Activated CD8-positive, alpha-beta T cell treated with anti-CD3 and anti-CD28 coated beads for 36 hours (primary cell): ENCODE measurements at regions not wholly inside any gene's neighbourhood (a gene's known extent, or its start where the extent isn't known, plus 50 kb on each side); places are given as distances from the start of the nearest gene placed in this dataset.

Experiments
- ATAC-seq: fragments of 200-7000 bp; cut with Tn5 transposase; one replicate; pipeline ENCODE4 v1.10.0; 2021; ENCODE audit warnings: mild to moderate bottlenecking, moderate library complexity
- CTCF ChIA-PET: fragments of 350-600 bp; sonication (Branson Sonifier 250); formaldehyde crosslinking; loops from one replicate; lab custom pipeline; 2021; ENCODE audit warnings: antibody characterized with exemption; lab: Charles Lee
- POLR2A ChIA-PET: fragments of 350-600 bp; sonication (Branson Sonifier 250); formaldehyde crosslinking; loops from one replicate; lab custom pipeline; 2021; ENCODE audit warnings: antibody characterized with exemption; lab: Charles Lee
- DNase-seq: peaks from one replicate; pipeline ENCODE4 v3.0.0-alpha.2; 2020
- H3K27ac Mint-ChIP-seq: one replicate; pipeline ENCODE4 v1.8.0; 2021; ENCODE audit warnings: mild to moderate bottlenecking, mixed read lengths
- H3K27me3 Mint-ChIP-seq: one replicate; pipeline ENCODE4 v1.8.0; 2021; ENCODE audit warnings: mixed read lengths
- H3K36me3 Mint-ChIP-seq: one replicate; pipeline ENCODE4 v1.8.0; 2021; ENCODE audit warnings: low read depth, mixed read lengths
- H3K4me1 Mint-ChIP-seq: one replicate; pipeline ENCODE4 v1.8.0; 2021; ENCODE audit warnings: low read depth, mixed read lengths
- H3K4me3 Mint-ChIP-seq: one replicate; pipeline ENCODE4 v1.8.0; 2021; ENCODE audit warnings: mild to moderate bottlenecking, moderate library complexity, mixed read lengths
- H3K9me3 Mint-ChIP-seq: one replicate; pipeline ENCODE4 v1.8.0; 2021; ENCODE audit warnings: mixed read lengths
- CTCF ChIP-seq: fragments of 200-600 bp; IDR thresholded peaks from one replicate; pipeline ENCODE4 v1.8.0; 2022; ENCODE audit warnings: antibody characterized with exemption, mild to moderate bottlenecking
- intact Hi-C: fragments of 100-400 bp; cut with micrococcal nuclease; formaldehyde crosslinking; loops from one replicate; pipeline ENCODE4 v1.10.0; 2022

DNA sequence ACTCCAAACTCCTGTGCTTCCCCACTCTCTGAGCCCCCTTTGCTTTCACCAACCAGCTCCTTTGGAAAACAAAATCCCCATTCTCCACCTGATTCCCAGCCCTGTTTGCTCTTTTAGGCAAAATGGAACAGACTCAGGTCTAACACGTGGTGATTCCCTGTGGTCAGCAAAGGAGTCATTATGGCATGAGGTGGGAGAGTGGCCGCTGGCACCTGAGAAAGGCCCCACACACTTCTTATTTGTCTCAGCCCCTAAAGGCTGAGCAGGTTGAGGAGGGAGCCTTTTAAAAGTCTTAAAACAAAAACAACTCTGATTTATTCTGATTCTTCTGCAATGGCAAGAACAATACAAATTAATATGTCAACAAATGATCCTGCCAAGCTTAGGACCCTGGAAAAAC is 401.2 kb downstream of the TNS1 start:
- intact Hi-C loops: no loop called here
- CTCF ChIA-PET: no interaction called here
- H3K27me3 Mint-ChIP-seq: peaks cover 2% of the 10 kb centered on the region
- POLR2A ChIA-PET: interaction anchor here (0.6 kb wide), 1 partner anchor 1180 kb away, joined by 3 read pairs; no protein-coding TSS in a partner anchor
- no peaks in the 10 kb centered on the region for H3K36me3 Mint-ChIP-seq
- H3K27ac Mint-ChIP-seq: no peak overlapping the region
- no peak overlapping the region for H3K4me3 Mint-ChIP-seq
- peaks cover 2% of the 10 kb centered on the region for H3K4me1 Mint-ChIP-seq
- no peak for ATAC-seq
- H3K9me3 Mint-ChIP-seq: no peaks in the 10 kb centered on the region
- no peak for DNase-seq
- no peak for TF ChIP-seq CTCF

DNA sequence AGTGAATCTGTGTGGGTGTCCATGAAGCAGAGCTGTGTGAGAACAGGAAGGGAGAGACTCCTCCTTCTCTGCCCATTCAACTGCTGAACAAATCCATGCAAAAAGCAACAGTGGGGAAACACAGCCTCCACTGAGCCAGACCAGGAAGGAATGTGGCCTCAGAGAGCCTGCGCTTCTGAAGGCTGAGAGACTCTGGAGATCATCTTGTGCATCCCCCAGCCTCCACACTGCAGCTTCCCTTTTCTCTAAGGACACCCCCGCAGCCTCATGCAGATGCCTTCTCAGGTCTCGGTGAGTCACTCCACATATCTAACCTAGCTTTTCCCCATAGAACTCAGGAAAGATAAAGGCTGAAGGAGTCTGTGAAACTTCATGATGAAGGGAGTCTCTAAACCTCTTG is 402.9 kb downstream of the TNS1 start:
- no peak for DNase-seq
- Mint-ChIP-seq H3K4me1 (no peaks in the 10 kb centered on the region), H3K9me3 (no peaks in the 10 kb centered on the region), H3K27ac (no peak overlapping the region), H3K36me3 (no peaks in the 10 kb centered on the region), H3K4me3 (no peak overlapping the region), H3K27me3 (peaks cover 2% of the 10 kb centered on the region)
- no peak for ATAC-seq
- intact Hi-C loops: no loop called here
- ChIA-PET POLR2A (no interaction called here), CTCF (interaction anchor here (1.4 kb wide), 1 partner anchor 51 kb away, joined by 4 read pairs; no protein-coding TSS in a partner anchor)
- TF ChIP-seq CTCF: no peak

DNA sequence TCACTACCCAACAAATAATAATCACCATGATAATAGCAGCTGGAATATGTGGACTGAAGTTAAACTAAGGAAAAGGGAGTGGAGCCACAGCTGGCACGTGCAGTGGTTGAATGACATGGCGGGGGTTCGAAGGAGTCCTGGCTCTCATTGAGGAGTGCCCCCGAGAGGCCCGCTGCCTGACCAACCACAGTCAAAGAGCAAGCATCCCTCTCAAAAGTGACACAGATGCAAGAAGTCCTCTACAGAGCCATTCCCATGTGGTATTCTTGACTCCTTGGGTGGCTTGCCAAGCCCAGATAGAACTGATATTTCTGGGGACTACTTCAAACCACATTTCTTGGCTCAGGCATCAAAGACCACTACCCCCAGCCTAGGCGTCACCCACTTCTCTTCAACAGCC is 405.1 kb downstream of the TNS1 start:
- POLR2A ChIA-PET: no interaction called here
- peaks cover 2% of the 10 kb centered on the region for H3K27me3 Mint-ChIP-seq
- ATAC-seq (no peak), DNase-seq (no peak)
- peaks cover 7% of the 10 kb centered on the region for H3K4me1 Mint-ChIP-seq
- H3K4me3 Mint-ChIP-seq: no peak overlapping the region
- H3K36me3 Mint-ChIP-seq: no peaks in the 10 kb centered on the region
- no peak overlapping the region for H3K27ac Mint-ChIP-seq
- CTCF ChIA-PET: no interaction called here
- no peaks in the 10 kb centered on the region for H3K9me3 Mint-ChIP-seq
- intact Hi-C loops: no loop called here
- TF ChIP-seq CTCF: no peak

GRCh38 chr2:217597145-217597544 is 405.6 kb downstream of the TNS1 start:
- Mint-ChIP-seq H3K27me3 (peaks cover 2% of the 10 kb centered on the region), H3K9me3 (no peaks in the 10 kb centered on the region), H3K27ac (no peak overlapping the region), H3K4me3 (no peak overlapping the region), H3K4me1 (peaks cover 7% of the 10 kb centered on the region), H3K36me3 (no peaks in the 10 kb centered on the region)
- intact Hi-C loops: no loop called here
- POLR2A ChIA-PET: no interaction called here
- TF ChIP-seq CTCF: no peak
- ATAC-seq: no peak
- CTCF ChIA-PET: no interaction called here
- no peak for DNase-seq

GRCh38 chr2:217593732-217594131 is 409.1 kb downstream of the TNS1 start:
- Mint-ChIP-seq H3K27me3 (no peaks in the 10 kb centered on the region), H3K27ac (peak overlapping the region; percentile 18), H3K4me1 (peaks cover 16% of the 10 kb centered on the region), H3K9me3 (peaks cover 1% of the 10 kb centered on the region), H3K36me3 (no peaks in the 10 kb centered on the region), H3K4me3 (no peak overlapping the region)
- ChIA-PET CTCF (no interaction called here), POLR2A (interaction anchor here (1.0 to 1.3 kb wide), 3 partner anchors 18 to 78 kb away, joined by 3 to 5 read pairs (median 3); no protein-coding TSS in a partner anchor)
- intact Hi-C loops: no loop called here
- DNase-seq (peak; percentile 12), ATAC-seq (peak; percentile 53)
- TF ChIP-seq CTCF: no peak
